K562 (cell line): ENCODE measurements at regions not wholly inside any gene's neighbourhood (a gene's known extent, or its start where the extent isn't known, plus 50 kb on each side); places are given as distances from the start of the nearest gene placed in this dataset.

Experiments used
- ATF4 ChIP-seq: fragments of 450-650 bp; formaldehyde crosslinking; IDR thresholded peaks from 2 replicates; pipeline ENCODE4 v1.4.0; 2022; ENCODE audit warnings: mild to moderate bottlenecking, moderate library complexity
- BCL6 ChIP-seq: fragments of 250-450 bp; sonication (Bioruptor Pico); IDR thresholded peaks from 2 replicates; pipeline ENCODE4 v1.4.0; 2020
- DNMT1 ChIP-seq: fragments of 450-650 bp; IDR thresholded peaks from 2 replicates; pipeline ENCODE4 v1.6.1; 2016; ENCODE audit warnings: antibody characterized with exemption, mild to moderate bottlenecking
- EP400 ChIP-seq: fragments of 450-650 bp; IDR thresholded peaks from 2 replicates; pipeline ENCODE4 v1.6.1; 2017; ENCODE audit warnings: antibody characterized with exemption, mild to moderate bottlenecking, moderate library complexity
- HOXB6 ChIP-seq: fragments of 250-450 bp; sonication (Bioruptor Pico); IDR thresholded peaks from 2 replicates; pipeline ENCODE4 v1.5.1; 2022; ENCODE audit warnings: mild to moderate bottlenecking, borderline replicate concordance
- KLF1 ChIP-seq: fragments of 450-650 bp; IDR thresholded peaks from 2 replicates; pipeline ENCODE4 v1.6.1; 2016; ENCODE audit warnings: missing genetic modification characterization, missing compliant biosample characterization
- NKRF ChIP-seq: fragments of 450-650 bp; IDR thresholded peaks from 2 replicates; pipeline ENCODE4 v1.6.1; 2016; ENCODE audit warnings: borderline replicate concordance
- SMARCA5 ChIP-seq: fragments of 450-650 bp; IDR thresholded peaks from 2 replicates; pipeline ENCODE4 v1.6.1; 2016
- SMARCC2 ChIP-seq: fragments of 450-650 bp; IDR thresholded peaks from 2 replicates; pipeline ENCODE4 v1.6.1; 2017; ENCODE audit warnings: antibody characterized with exemption, moderate library complexity, mild to moderate bottlenecking, low read depth
- STAT5B ChIP-seq: fragments of 250-450 bp; sonication (Bioruptor Pico); IDR thresholded peaks from 2 replicates; pipeline ENCODE4 v1.8.0; 2021; ENCODE audit warnings: mild to moderate bottlenecking, inconsistent platforms
- ZNF3 ChIP-seq: fragments of 250-450 bp; sonication (Bioruptor Pico); IDR thresholded peaks from 2 replicates; pipeline ENCODE4 v1.5.0; 2021; ENCODE audit warnings: mild to moderate bottlenecking, moderate library complexity
- TF ChIP-seq, protein P1 (sequence below): fragments of 450-650 bp; formaldehyde crosslinking; IDR thresholded peaks from 2 replicates; pipeline ENCODE4 v1.4.0; 2020; ENCODE audit warnings: mild to moderate bottlenecking
- TF ChIP-seq, protein P2 (sequence below): fragments of 250-450 bp; sonication (Bioruptor Pico); IDR thresholded peaks from 2 replicates; pipeline ENCODE4 v1.4.0; 2020

DNA sequence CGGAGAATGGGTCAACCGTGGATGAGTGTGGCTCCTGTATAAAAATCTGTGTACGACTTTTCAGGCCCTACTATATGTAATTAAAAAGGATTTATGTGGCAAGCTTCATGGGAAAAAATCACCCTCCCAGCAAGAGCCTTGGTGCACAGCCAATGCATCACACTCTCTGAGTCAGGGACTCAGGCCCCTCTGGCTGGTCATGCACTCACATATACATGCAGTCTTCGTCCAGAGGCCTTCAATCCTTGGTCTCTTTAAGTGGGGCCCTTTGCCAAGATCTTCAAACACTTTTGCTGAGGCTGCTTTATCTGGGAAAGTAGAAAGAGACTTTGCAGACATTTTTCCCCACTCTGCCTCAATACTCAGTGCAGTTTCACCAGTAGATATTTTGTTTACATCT, 311.4 kb upstream of the FSTL5 start (continued):
- TF ChIP-seq ATF4 (CRISPR knock-in tag), result no peak
- no peak for TF ChIP-seq STAT5B (CRISPR knock-in tag)
- no peak for TF ChIP-seq SMARCC2
- no peak for TF ChIP-seq HOXB6 (CRISPR knock-in tag)
- no peak for TF ChIP-seq ZNF3 (CRISPR knock-in tag)
- TF ChIP-seq, protein P1, sequence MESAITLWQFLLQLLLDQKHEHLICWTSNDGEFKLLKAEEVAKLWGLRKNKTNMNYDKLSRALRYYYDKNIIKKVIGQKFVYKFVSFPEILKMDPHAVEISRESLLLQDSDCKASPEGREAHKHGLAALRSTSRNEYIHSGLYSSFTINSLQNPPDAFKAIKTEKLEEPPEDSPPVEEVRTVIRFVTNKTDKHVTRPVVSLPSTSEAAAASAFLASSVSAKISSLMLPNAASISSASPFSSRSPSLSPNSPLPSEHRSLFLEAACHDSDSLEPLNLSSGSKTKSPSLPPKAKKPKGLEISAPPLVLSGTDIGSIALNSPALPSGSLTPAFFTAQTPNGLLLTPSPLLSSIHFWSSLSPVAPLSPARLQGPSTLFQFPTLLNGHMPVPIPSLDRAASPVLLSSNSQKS, result no peak
- TF ChIP-seq NKRF, result no peak
- no peak for TF ChIP-seq EP400
- no peak for TF ChIP-seq DNMT1
- TF ChIP-seq SMARCA5, result no peak
- TF ChIP-seq, protein P2, sequence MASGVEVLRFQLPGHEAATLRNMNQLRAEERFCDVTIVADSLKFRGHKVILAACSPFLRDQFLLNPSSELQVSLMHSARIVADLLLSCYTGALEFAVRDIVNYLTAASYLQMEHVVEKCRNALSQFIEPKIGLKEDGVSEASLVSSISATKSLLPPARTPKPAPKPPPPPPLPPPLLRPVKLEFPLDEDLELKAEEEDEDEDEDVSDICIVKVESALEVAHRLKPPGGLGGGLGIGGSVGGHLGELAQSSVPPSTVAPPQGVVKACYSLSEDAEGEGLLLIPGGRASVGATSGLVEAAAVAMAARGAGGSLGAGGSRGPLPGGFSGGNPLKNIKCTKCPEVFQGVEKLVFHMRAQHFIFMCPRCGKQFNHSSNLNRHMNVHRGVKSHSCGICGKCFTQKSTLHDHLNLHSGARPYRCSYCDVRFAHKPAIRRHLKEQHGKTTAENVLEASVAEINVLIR (CRISPR knock-in tag), result no peak
- TF ChIP-seq KLF1 (tag), result no peak
- TF ChIP-seq BCL6, result no peak
